Skeletal muscle tissue (tissue), 3 donors: ENCODE measurements at regions not wholly inside any gene's neighbourhood (a gene's known extent, or its start where the extent isn't known, plus 50 kb on each side); places are given as distances from the start of the nearest gene placed in this dataset.
"Not testable (repeated sequence)": the region's sequence is repeated elsewhere in the genome, so short reads cannot be mapped to it uniquely, and the experiment has no call there.

Experiments
- H3K27ac ChIP-seq: one replicate; pipeline ENCODE4 v1.7.0; 2013; ENCODE audit warnings: mild to moderate bottlenecking, low read depth, low read length, inconsistent platforms
- H3K27me3 ChIP-seq, 3 donors: one replicate each; pipeline ENCODE4 v1.7.0; 2013; ENCODE audit warnings: low read length in 3 of 3; ENCODE audit not compliant: control insufficient read depth in 3 of 3, insufficient read depth in 3 of 3
- H3K36me3 ChIP-seq, 3 donors: one replicate each; pipeline ENCODE4 v1.7.0; 2013; ENCODE audit warnings: low read length in 3 of 3; ENCODE audit not compliant: control insufficient read depth in 3 of 3, insufficient read depth in 3 of 3
- H3K4me1 ChIP-seq, 3 donors: one replicate each; pipeline ENCODE4 v1.7.0; 2013; ENCODE audit warnings: low read length in 3 of 3, mild to moderate bottlenecking in 3 of 3; ENCODE audit not compliant: control insufficient read depth in 3 of 3, insufficient read depth in 3 of 3
- H3K4me3 ChIP-seq, 3 donors: one replicate each; pipeline ENCODE4 v1.7.0; 2013; ENCODE audit warnings: low read length in 3 of 3
- H3K9ac ChIP-seq, 3 donors: one replicate each; pipeline ENCODE4 v1.7.0; 2013; ENCODE audit warnings: low read length in 3 of 3, mild to moderate bottlenecking in 3 of 3, moderate library complexity in 2 of 3, low read depth in 1 of 3
- H3K9me3 ChIP-seq, 3 donors: one replicate each; pipeline ENCODE4 v1.7.0; 2013; ENCODE audit warnings: low read length in 3 of 3; ENCODE audit not compliant: control insufficient read depth in 3 of 3
- donor health status: Osteomylitis.

DNA sequence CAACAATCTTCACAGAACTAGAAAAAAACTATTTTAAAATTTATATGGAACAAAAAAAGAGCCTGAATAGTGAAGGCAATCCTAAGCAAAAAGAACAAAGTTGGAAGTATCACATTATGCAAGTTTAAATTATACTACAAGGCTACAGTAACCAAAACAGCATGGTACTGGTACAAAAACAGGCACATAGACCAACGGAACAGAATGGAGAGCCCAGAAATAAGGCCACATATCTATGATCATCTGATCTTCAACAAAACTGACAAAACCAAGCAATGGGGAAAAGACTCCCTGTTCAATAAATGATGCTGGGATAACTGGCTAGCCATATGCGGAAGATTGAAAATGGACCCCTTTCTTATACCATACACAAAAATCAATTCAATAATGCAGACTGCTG, 74.4 kb upstream of the RTN4 start:
- H3K4me1 ChIP-seq: peaks cover 13 to 16% (median 15%) of the 10 kb centered on the region in 3 donors
- not testable (repeated sequence) for H3K27ac ChIP-seq, H3K36me3 ChIP-seq, H3K9ac ChIP-seq, H3K4me3 ChIP-seq, H3K27me3 ChIP-seq, H3K9me3 ChIP-seq

DNA sequence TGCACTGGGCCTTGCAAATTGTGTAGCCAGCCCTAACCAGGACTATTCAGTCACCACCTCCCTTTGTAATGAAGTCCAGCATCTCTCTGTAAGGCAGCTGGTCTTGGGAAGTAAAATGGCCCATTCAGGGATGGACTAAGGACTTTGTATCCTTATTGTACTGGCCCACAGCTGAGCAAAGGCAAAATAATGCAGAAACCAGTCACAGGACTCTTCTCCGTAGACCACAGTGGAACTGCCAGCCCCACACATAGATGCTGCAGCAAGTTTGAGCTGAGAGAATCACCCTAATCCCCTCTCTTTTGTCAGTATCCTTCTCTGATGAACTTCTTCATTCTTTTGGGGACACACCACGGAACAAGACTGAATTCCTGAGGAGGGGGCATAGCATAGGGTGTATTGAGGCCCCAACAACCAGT, 73.6 kb upstream of the RTN4 start:
- H3K4me1 ChIP-seq: peaks cover 16 to 18% (median 17%) of the 10 kb centered on the region in 3 donors
- no peaks in the 10 kb centered on the region for H3K36me3 ChIP-seq
- no peak overlapping the region for H3K27ac ChIP-seq
- no peaks in the 10 kb centered on the region for H3K27me3 ChIP-seq
- H3K9ac ChIP-seq: no peak overlapping the region
- H3K4me3 ChIP-seq: no peak overlapping the region
- H3K9me3 ChIP-seq: no peaks in the 10 kb centered on the region

DNA sequence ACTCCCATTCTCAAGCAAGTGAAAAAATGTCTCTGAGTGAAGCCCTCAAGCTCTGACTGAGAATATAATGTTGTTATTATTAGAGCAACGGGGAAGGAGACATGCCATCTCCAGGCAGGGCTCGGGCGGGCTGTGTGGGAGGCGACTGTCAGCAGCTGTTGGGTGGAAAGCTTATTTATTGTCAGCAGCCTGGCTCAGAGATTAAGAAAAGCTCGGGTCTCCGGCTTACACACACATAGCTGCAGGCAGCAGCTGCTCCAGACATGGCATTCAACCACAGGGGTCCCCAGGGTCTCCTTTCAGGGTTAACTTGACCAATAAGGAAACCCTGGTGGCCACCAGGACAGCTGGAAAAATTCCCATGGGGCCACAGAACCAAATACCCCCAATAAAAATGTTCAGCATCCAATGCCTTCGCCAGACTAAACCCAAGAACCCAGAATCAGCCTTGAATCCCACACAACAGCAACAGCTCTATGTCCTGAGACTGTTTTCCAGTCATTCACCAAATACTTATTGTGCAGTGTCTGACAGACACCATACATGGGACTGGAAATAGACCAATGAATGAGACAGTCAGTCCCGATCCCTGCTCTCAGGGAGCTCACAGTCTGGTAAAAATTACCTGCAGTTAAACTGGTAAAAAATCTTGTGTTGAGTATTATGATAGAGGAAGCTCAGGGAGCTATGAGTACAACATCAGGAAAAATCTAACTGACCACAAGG, 70.5 kb upstream of the RTN4 start:
- Histone ChIP-seq H3K4me3 (no peak overlapping the region), H3K36me3 (no peaks in the 10 kb centered on the region), H3K27ac (peak overlapping the region; percentile 79), H3K9me3 (no peaks in the 10 kb centered on the region), H3K4me1 (peaks cover 16 to 18% (median 17%) of the 10 kb centered on the region in 3 donors), H3K9ac (peak overlapping the region in 2 of 3 donors; percentile 4 to 48), H3K27me3 (no peaks in the 10 kb centered on the region)

DNA sequence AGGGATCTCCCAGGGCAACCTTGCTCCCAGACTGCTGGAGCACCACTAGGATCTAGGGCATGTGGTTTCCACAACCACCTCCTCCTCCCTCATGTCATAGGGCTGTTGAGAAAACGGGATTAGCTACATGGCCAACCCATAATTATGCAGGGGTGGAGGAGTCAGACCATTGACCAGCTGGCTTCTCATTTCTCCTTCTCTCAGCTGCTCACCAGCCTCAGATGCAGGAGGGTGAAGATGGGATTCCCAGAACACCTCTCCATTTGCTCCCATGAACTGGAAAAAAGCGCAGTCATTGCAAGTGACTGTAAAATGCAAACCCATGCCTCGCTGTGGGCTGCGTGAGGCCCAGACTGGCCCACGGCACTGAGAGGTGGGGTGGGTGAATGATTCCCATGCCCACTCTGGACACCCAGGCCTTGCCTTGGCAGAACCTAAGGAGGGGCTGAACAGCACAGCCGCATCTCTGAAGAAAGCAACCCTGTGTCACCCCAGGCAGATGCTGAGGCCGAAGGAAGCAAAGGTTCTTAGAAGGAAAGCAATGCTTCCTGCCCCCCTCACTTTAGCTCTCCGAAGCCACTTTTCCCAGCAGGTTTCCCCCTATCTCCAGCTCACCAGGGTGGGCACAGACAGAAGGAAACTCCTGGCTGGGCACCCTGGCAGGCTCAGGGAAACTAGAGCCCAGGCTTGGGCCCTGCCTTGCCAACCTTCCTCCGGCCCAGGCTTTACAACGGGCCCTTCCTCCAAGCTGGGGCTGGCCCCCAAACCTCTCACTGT, 69.6 kb upstream of the RTN4 start:
- Histone ChIP-seq H3K4me1 (peaks cover 16 to 18% (median 17%) of the 10 kb centered on the region in 3 donors), H3K9me3 (no peaks in the 10 kb centered on the region), H3K4me3 (peak overlapping the region in 1 of 3 donors; percentile 14), H3K36me3 (no peaks in the 10 kb centered on the region), H3K9ac (peak overlapping the region in 2 of 3 donors; percentile 4 to 48), H3K27ac (peak overlapping the region; percentile 79), H3K27me3 (no peaks in the 10 kb centered on the region)

DNA sequence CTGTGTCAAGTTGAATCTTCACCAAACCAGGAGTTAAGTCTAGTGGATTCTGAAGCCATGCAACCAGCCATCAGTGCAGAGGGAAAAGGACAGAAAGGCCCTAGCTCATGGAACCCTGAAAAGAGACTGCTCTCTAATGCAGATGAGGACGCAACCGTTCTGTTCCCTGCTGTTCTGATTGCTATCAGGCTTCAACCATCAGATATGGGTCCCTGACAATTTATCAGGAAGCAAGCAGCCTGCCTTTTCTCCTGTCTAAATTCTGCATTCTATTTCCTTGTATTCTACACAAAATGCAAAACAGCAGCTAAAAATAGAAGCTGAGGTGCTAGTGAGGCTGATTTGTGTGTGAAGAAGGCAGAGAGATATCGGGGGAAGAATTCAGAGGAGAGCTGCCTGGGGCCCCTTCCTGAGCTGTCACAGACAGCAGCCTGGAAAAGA, 68.4 kb upstream of the RTN4 start:
- H3K9me3 ChIP-seq: no peaks in the 10 kb centered on the region
- no peak overlapping the region for H3K9ac ChIP-seq
- H3K4me1 ChIP-seq: peaks cover 17 to 18% (median 17%) of the 10 kb centered on the region in 3 donors
- H3K27me3 ChIP-seq: no peaks in the 10 kb centered on the region
- H3K36me3 ChIP-seq: no peaks in the 10 kb centered on the region
- no peak overlapping the region for H3K4me3 ChIP-seq
- no peak overlapping the region for H3K27ac ChIP-seq

DNA sequence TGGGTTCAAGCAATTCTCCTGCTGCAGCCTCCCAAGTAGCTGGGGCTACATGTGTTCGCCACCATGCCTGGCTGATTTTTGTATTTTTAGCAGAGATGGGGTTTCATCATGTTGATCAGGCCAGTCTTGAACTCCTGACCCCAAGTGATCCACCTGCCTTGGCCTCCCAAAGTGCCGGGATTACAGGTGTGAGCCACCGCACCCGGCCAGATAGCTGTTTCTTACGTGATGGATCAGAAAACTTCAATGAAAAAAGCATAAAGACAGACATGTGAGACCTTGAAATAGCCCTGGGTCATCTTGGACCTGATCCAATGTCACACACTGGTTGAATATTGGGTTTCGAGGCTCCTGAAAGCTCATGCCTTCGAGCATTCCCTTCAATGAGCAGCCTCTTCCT, 66.7 kb upstream of the RTN4 start:
- H3K4me3 ChIP-seq: no peak overlapping the region
- H3K36me3 ChIP-seq: no peaks in the 10 kb centered on the region
- H3K4me1 ChIP-seq: peaks cover 31 to 34% (median 31%) of the 10 kb centered on the region in 3 donors
- H3K9ac ChIP-seq: no peak overlapping the region
- H3K9me3 ChIP-seq: no peaks in the 10 kb centered on the region
- H3K27me3 ChIP-seq: no peaks in the 10 kb centered on the region
- no peak overlapping the region for H3K27ac ChIP-seq

DNA sequence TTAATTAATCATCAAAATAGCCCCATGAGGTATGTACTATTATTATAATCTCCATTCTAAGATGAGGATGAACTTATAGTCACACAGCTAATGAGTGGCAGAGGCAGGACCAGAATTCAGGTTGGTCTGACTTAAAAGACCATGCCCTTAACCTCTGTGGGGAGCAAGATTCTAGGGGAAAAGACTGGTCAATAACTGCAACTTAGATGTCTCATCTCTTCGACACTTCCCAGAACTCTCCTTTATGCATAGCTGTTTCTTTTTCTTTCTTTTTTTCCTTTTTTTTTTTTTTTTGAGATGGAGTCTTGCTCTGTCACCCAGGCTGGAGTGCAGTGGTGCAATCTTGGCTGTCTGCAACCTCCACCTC, 66.3 kb upstream of the RTN4 start:
- no peaks in the 10 kb centered on the region for H3K36me3 ChIP-seq
- peaks cover 34 to 38% (median 35%) of the 10 kb centered on the region in 3 donors for H3K4me1 ChIP-seq
- H3K9ac ChIP-seq: no peak overlapping the region
- H3K27ac ChIP-seq: no peak overlapping the region
- H3K27me3 ChIP-seq: no peaks in the 10 kb centered on the region
- H3K9me3 ChIP-seq: no peaks in the 10 kb centered on the region
- H3K4me3 ChIP-seq: no peak overlapping the region

DNA sequence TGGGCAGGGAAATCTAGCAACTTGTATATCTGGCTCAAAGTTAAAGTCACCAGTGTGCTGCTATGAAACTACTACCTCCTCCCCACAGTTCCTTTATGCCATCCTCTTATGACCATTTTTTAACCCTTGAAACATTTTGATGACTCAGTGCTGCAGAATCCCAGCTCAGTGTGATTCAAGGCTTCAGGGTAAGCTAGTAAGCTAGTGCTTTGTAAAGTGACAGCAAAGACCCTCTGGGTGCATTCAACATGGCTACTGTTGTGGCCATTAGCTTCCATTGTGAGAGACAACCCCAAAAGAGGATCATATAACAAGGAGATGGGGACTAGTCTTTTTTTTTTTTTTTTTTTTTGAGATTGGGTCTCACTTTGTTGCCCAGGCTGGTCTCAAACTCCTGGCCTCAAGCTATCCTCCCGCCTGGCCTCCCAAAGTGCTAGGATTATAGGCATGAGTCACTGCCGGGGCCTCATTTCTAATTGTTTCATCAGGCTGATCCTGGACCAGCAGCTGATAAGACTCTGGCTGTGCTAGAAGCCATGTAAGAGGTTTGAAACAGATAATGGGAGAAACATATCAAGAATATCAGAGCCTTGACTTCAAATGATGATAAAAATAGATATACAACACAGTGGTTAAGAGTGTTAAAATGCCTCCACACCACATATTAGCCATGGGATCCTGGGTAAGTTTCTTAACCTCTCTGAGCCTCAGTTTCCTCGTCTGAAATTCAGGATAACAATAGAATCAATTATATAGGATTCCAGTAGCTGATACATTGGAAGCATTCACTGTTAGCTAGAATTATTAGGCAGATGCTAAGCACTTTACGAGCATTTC, 65.7 kb upstream of the RTN4 start:
- H3K27me3 ChIP-seq: no peaks in the 10 kb centered on the region

DNA sequence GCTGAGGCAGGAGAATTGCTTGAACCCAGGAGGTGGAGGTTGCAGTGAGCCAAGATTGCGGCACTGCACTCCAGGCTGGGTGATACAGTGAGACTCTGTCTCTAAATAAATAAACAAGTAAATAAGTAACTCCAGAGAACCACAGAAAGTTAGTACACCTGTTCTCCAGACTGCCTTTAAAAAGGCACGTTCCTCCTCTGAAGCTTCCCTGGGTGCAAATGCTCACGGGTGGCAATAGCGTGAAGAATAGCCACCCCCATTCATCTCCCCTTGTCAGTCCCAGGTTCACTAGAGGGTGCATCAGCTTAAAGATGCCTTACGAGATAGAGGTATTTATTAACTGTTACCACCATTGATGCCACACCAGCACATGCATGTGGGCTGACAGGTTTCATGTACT, 64.3 kb upstream of the RTN4 start:
- no peaks in the 10 kb centered on the region for H3K36me3 ChIP-seq
- H3K4me1 ChIP-seq: peaks cover 23 to 28% (median 24%) of the 10 kb centered on the region in 3 donors
- H3K9ac ChIP-seq: no peak overlapping the region
- H3K27ac ChIP-seq: no peak overlapping the region
- H3K4me3 ChIP-seq: no peak overlapping the region
- H3K27me3 ChIP-seq: no peaks in the 10 kb centered on the region
- H3K9me3 ChIP-seq: no peaks in the 10 kb centered on the region

More for the DNA sequence above, 65.7 kb upstream of the RTN4 start:
- H3K4me3 ChIP-seq: no peak overlapping the region
- no peak overlapping the region for H3K27ac ChIP-seq
- H3K9ac ChIP-seq: no peak overlapping the region
- peaks cover 37 to 42% (median 37%) of the 10 kb centered on the region in 3 donors for H3K4me1 ChIP-seq
- H3K36me3 ChIP-seq: no peaks in the 10 kb centered on the region
- H3K9me3 ChIP-seq: no peaks in the 10 kb centered on the region
